GM12891 (cell line): ENCODE measurements at regions not wholly inside any gene's neighbourhood (a gene's known extent, or its start where the extent isn't known, plus 50 kb on each side); places are given as distances from the start of the nearest gene placed in this dataset.

Experiments used
- DNase-seq: peaks from one replicate; pipeline ENCODE4 v3.0.0; 2011; ENCODE audit warnings: low spot score; ENCODE audit not compliant: insufficient read length
- FAIRE-seq: peaks from 2 replicates; lab custom pipeline; 2011; peaks lifted over from hg19 to GRCh38; lab: Jason Lieb, UNC
- PAX5 ChIP-seq: IDR thresholded peaks from 2 replicates; pipeline ENCODE4 v1.6.1; 2011; ENCODE audit warnings: low read length, moderate library complexity, mild to moderate bottlenecking; ENCODE audit not compliant: insufficient read depth, severe bottlenecking
- POLR2A ChIP-seq: IDR thresholded peaks from 2 replicates; pipeline ENCODE4 v1.6.1; 2011; ENCODE audit warnings: low read depth, low read length, control low read depth
- POLR2AphosphoS5 ChIP-seq: IDR thresholded peaks from 2 replicates; pipeline ENCODE4 v1.6.1; 2011; ENCODE audit warnings: low read depth, low read length, control low read depth
- POU2F2 ChIP-seq: IDR thresholded peaks from 2 replicates; pipeline ENCODE4 v1.6.1; 2011; ENCODE audit warnings: low read depth, mild to moderate bottlenecking, control low read depth, low read length, moderate library complexity
- SPI1 ChIP-seq: IDR thresholded peaks from 2 replicates; pipeline ENCODE4 v1.6.1; 2011; ENCODE audit warnings: low read depth, low read length, control low read depth
- TAF1 ChIP-seq: IDR thresholded peaks from 2 replicates; pipeline ENCODE4 v1.6.1; 2011; ENCODE audit warnings: low read depth, low read length, control low read depth

DNA sequence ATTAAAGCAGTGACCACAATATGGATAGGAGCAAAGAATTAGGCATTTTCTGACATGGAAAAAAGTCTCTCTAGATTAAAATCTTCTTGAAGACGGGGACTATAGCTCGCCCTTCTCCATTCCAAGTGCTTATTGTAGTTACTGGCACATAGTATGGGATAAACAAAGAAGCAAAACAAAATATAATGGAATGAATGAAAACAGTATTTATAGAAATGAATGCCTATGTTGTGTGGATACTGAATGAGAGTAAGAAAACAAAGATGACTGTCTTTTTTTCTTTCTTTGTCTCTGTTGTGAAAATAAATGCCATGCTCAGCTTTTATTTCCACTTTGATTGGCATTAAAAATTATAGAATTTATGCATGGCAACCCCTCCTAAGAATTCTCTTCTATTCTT lies 1414.3 kb upstream of the ACO1 start:
- FAIRE-seq (no peak), DNase-seq (no peak)
- no peak for TF ChIP-seq POU2F2
- TF ChIP-seq PAX5, result no peak
- TF ChIP-seq TAF1, result no peak
- TF ChIP-seq SPI1, result no peak
- no peak for TF ChIP-seq POLR2A

DNA sequence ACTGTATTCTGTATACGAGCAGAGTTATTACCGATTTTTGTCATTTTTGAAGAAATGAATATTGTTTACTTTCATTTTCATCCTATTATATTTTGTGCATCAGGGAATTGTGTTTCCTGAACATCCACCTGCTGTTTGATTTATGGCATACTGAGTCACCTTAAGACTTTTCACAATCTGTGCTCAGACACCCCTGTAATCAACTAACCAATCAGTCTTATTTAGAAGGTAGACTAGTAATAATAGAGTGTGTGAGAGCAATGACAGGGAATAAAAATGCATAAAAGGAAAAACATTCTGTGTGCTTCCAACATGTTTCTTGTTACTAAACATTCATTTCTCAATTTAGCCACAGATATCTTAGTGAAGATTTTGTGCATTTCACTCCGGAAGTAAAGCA lies 1413.6 kb upstream of the ACO1 start:
- FAIRE-seq, result no peak
- TF ChIP-seq SPI1 (no peak), POLR2A (no peak), PAX5 (no peak), POLR2AphosphoS5 (no peak), POU2F2 (no peak), TAF1 (no peak)
- DNase-seq, result no peak

DNA sequence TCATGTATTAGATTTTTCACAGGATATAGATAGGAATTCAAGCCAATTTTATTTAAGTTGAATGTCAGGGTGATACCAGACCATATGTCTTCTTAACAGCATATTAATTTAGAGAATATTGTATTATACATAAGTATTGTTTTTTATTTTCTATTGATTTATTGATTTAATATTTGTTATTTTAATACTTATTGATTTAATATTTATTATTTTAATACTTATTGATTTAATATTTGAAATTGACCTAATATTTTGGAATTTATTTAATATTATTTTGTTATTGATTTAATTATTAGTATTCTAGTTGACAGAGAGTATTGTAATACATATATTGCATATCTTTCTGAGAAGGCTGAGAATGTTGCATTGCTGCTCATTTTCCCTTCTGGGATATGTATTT lies 1411.8 kb upstream of the ACO1 start:
- DNase-seq, result no peak
- no peak for FAIRE-seq
- TF ChIP-seq SPI1, result no peak
- TF ChIP-seq POLR2AphosphoS5, result no peak
- no peak for TF ChIP-seq POU2F2
- no peak for TF ChIP-seq PAX5
- no peak for TF ChIP-seq TAF1

DNA sequence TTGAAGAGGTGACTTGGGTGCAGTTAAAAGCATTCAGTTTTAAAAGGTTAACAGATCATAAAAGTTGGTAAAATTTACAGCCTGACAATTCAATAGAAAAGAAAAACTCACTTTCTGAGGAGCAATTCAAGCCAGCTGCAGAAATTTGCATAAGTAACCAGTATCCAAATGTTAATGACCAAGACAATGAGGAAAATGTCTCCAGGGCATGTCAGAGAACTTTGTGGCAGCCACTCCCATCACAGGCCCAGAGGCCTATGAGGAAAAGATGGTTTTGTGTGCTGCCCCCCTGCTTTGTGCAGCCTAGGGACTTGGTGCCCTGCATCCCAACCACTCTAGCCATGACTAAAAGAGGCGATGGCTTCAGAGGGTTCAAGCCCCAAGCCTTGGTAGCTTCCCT lies 1406.5 kb upstream of the ACO1 start:
- TF ChIP-seq TAF1 (no peak), POU2F2 (no peak), SPI1 (no peak), PAX5 (no peak), POLR2AphosphoS5 (no peak), POLR2A (no peak)
- FAIRE-seq (no peak), DNase-seq (no peak)

DNA sequence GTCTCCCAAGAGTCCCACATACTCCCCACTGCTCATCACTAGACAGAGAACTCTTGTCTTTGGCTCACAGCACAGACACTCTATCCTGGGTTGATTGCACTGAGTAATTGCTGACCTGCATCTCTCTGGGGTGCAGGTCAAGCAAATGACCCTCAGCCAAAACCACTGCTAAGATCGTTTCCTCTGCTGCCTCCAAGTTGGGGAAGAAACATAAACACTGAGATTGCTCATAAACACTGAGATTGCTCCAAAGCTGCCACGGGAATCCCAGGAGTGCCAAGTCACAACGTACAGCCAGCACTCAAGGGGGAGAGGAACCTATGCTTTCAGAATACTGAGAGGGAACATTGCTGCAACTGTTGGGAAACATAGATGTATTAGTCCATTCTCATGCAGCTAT lies 1402.1 kb upstream of the ACO1 start:
- no peak for FAIRE-seq
- no peak for TF ChIP-seq POU2F2
- TF ChIP-seq POLR2A, result no peak
- no peak for TF ChIP-seq SPI1
- no peak for TF ChIP-seq POLR2AphosphoS5
- no peak for TF ChIP-seq TAF1
- no peak for TF ChIP-seq PAX5
- no peak for DNase-seq

DNA sequence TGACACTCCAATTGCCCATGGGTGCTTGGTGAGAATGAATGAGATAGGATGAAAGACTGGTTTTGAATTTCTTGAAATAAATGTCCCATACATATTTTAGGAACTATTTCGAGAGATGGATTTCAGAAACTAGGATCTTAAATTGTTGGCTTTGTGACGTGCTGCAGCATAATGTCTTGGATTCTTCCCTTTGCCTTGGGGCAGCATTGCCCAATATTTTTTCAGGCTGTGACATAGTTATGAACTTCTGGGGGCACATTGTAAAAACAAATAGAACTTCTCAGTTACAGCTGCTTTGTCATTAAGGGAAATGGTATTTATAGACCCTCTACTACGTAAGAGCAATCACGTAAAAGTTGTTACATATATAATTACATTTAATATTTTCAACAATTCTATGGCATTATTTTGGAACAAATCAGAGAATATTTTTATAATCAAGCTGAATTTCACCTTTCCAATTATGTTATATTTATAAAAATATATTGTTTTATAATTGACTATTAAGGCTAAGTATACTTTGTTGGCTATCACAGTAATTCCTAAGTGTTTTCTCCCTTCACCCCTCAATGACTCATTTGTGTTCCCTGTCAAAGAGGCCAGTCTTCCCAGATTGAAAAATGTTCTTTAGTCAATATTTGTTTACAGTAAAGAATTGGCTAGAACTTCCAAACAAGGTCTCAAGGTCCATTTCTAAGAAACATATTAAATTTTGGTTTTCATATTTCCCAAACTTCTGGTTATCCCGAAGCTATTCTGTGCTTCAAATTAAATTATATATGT lies 1388.3 kb upstream of the ACO1 start:
- no peak for TF ChIP-seq TAF1
- no peak for TF ChIP-seq SPI1
- TF ChIP-seq POLR2A, result no peak
- FAIRE-seq, result no peak
- no peak for DNase-seq

DNA sequence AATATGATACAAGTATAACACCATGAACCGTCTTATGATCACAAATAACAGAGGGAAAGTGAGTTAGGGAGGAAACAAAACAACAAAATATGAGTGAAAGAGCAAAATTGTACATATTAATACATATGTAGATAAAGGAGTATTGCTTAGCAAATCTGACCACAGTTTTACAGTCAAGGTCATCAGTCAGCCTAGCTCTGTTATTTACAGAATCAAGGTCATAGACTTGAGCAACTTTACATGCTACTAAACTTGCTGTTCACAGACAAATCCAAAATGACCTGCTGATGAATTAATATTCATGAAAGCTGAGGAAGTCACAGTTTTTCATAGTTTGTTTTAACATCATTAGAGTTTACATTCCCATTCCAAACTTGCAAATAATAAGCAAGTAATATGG lies 1387.7 kb upstream of the ACO1 start:
- no peak for DNase-seq
- no peak for FAIRE-seq
- TF ChIP-seq TAF1, result no peak
- no peak for TF ChIP-seq POU2F2
- TF ChIP-seq PAX5, result no peak
- TF ChIP-seq POLR2AphosphoS5, result no peak
- no peak for TF ChIP-seq SPI1
- no peak for TF ChIP-seq POLR2A

DNA sequence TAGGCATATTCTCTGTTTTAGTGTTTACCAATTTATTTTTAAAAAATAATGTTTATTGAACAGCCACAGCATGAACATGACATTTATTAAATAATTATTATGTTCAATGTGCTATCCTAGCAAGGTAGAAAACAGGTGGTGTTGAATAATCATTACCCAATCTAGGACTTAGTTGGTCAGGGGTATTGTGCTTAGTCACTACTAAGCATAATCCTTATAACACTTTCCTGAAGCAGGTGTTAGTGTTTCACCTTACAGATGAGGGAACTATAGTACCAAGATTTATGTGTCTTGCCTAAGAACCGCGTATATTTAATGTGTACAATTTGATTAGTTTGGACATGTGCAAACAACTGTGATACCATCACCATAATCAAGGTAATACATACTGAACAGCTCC lies 1387.2 kb upstream of the ACO1 start:
- no peak for DNase-seq
- TF ChIP-seq SPI1, result no peak
- TF ChIP-seq TAF1, result no peak
- no peak for TF ChIP-seq POLR2A
- TF ChIP-seq POU2F2, result no peak
- TF ChIP-seq PAX5, result no peak
- TF ChIP-seq POLR2AphosphoS5, result no peak
- FAIRE-seq, result no peak

DNA sequence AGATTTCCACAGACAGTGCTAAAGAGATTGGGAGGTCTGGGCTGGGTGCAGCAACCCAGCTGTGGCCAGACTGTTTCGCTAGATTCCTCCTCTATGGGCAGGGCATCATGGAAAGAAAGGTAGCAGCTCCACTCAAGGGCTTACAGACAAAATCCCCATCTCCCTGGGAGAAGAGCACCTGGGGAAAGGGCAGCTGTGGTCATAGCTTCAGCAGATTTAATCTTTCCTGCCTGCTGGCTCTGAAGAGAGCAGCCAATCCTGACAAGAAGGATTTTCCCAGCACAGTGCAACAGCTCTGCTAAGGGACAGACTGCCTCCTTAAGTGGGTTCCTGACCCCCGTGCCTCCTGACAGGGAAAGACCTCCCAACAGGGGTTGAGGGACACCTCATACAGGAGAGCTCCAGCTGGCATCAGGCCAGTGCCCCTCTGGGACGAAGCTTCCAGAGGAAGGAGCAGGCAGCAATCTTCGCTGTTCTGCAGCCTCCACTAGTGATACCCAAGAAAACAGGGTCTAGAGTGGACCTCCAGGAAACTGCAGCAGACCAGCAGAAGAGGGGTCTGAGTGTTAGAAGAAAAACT lies 1379.3 kb upstream of the ACO1 start:
- DNase-seq (no peak), FAIRE-seq (no peak)
- TF ChIP-seq POLR2A (no peak), POLR2AphosphoS5 (no peak), PAX5 (no peak), TAF1 (no peak), POU2F2 (no peak), SPI1 (no peak)
